Activated naive CD8-positive, alpha-beta T cell treated with anti-CD3 and anti-CD28 coated beads for 36 hours (primary cell): ENCODE measurements at regions not wholly inside any gene's neighbourhood (a gene's known extent, or its start where the extent isn't known, plus 50 kb on each side); places are given as distances from the start of the nearest gene placed in this dataset.
A peak's percentile ranks its signal among the peaks of the same experiment; 100 is the strongest.

Experiments
- DNase-seq: peaks from one replicate; pipeline ENCODE4 v3.0.0; 2021
- H3K27ac Mint-ChIP-seq: one replicate; pipeline ENCODE4 v1.8.0; 2022; ENCODE audit warnings: mild to moderate bottlenecking, moderate library complexity, mixed read lengths
- H3K27me3 Mint-ChIP-seq: one replicate; pipeline ENCODE4 v1.8.0; 2022; ENCODE audit warnings: mild to moderate bottlenecking, mixed read lengths
- H3K36me3 Mint-ChIP-seq: one replicate; pipeline ENCODE4 v1.8.0; 2021; ENCODE audit warnings: mild to moderate bottlenecking, mixed read lengths
- H3K4me1 Mint-ChIP-seq: one replicate; pipeline ENCODE4 v1.8.0; 2021; ENCODE audit warnings: mixed read lengths
- H3K4me3 Mint-ChIP-seq: one replicate; pipeline ENCODE4 v1.8.0; 2022; ENCODE audit warnings: mild to moderate bottlenecking, moderate library complexity, mixed read lengths
- H3K9me3 Mint-ChIP-seq: one replicate; pipeline ENCODE4 v1.8.0; 2022; ENCODE audit warnings: mixed read lengths

- H3K9me3 Mint-ChIP-seq, result no peaks in the 10 kb centered on the region
- peaks cover 5% of the 10 kb centered on the region for H3K4me1 Mint-ChIP-seq
- peaks cover 17% of the 10 kb centered on the region for H3K27me3 Mint-ChIP-seq
- H3K4me3 Mint-ChIP-seq, result no peak overlapping the region
- H3K27ac Mint-ChIP-seq, result no peak overlapping the region
- DNase-seq, result no peak
- no peaks in the 10 kb centered on the region for H3K36me3 Mint-ChIP-seq
Observed at GRCh38 chr4:183763990-183764754, 105.1 kb downstream of the TRAPPC11 start.

- no peak overlapping the region for H3K27ac Mint-ChIP-seq
- H3K4me3 Mint-ChIP-seq, result no peak overlapping the region
- no peaks in the 10 kb centered on the region for H3K36me3 Mint-ChIP-seq
- peaks cover 17% of the 10 kb centered on the region for H3K27me3 Mint-ChIP-seq
- DNase-seq, result no peak
- H3K9me3 Mint-ChIP-seq, result no peaks in the 10 kb centered on the region
- peaks cover 5% of the 10 kb centered on the region for H3K4me1 Mint-ChIP-seq
Observed at GRCh38 chr4:183765251-183765911, 106.3 kb downstream of the TRAPPC11 start.

- Mint-ChIP-seq H3K4me1 (peaks cover 5% of the 10 kb centered on the region), H3K4me3 (no peak overlapping the region), H3K36me3 (no peaks in the 10 kb centered on the region), H3K9me3 (no peaks in the 10 kb centered on the region), H3K27ac (no peak overlapping the region), H3K27me3 (peaks cover 17% of the 10 kb centered on the region)
- DNase-seq, result no peak
Observed at GRCh38 chr4:183766140-183766539, 107.0 kb downstream of the TRAPPC11 start.

GRCh38 chr4:183770906-183771305 is 111.8 kb downstream of the TRAPPC11 start:
- no peaks in the 10 kb centered on the region for H3K36me3 Mint-ChIP-seq
- H3K4me1 Mint-ChIP-seq, result no peaks in the 10 kb centered on the region
- H3K9me3 Mint-ChIP-seq, result no peaks in the 10 kb centered on the region
- no peak for DNase-seq
- H3K4me3 Mint-ChIP-seq, result no peak overlapping the region
- H3K27me3 Mint-ChIP-seq, result peaks cover 6% of the 10 kb centered on the region
- no peak overlapping the region for H3K27ac Mint-ChIP-seq

- Mint-ChIP-seq H3K27ac (no peak overlapping the region), H3K36me3 (no peaks in the 10 kb centered on the region), H3K4me1 (no peaks in the 10 kb centered on the region), H3K9me3 (no peaks in the 10 kb centered on the region), H3K4me3 (no peak overlapping the region), H3K27me3 (peaks cover 6% of the 10 kb centered on the region)
- no peak for DNase-seq
Observed at GRCh38 chr4:183772361-183772760, 113.3 kb downstream of the TRAPPC11 start.

GRCh38 chr4:183773790-183774189 is 114.7 kb downstream of the TRAPPC11 start:
- Mint-ChIP-seq H3K27ac (no peak overlapping the region), H3K4me1 (no peaks in the 10 kb centered on the region), H3K9me3 (no peaks in the 10 kb centered on the region), H3K4me3 (no peak overlapping the region), H3K27me3 (peaks cover 8% of the 10 kb centered on the region), H3K36me3 (no peaks in the 10 kb centered on the region)
- no peak for DNase-seq

- no peak overlapping the region for H3K4me3 Mint-ChIP-seq
- H3K27me3 Mint-ChIP-seq, result peaks cover 28% of the 10 kb centered on the region
- H3K27ac Mint-ChIP-seq, result no peak overlapping the region
- H3K4me1 Mint-ChIP-seq, result no peaks in the 10 kb centered on the region
- DNase-seq, result no peak
- no peaks in the 10 kb centered on the region for H3K9me3 Mint-ChIP-seq
- H3K36me3 Mint-ChIP-seq, result no peaks in the 10 kb centered on the region
Observed at GRCh38 chr4:183783306-183783705, 121.8 kb upstream of the STOX2 start.

GRCh38 chr4:183783991-183784553 is 121.0 kb upstream of the STOX2 start:
- Mint-ChIP-seq H3K27ac (no peak overlapping the region), H3K9me3 (no peaks in the 10 kb centered on the region), H3K4me3 (no peak overlapping the region), H3K36me3 (no peaks in the 10 kb centered on the region), H3K27me3 (peaks cover 27% of the 10 kb centered on the region), H3K4me1 (no peaks in the 10 kb centered on the region)
- DNase-seq, result no peak

GRCh38 chr4:183788308-183788905 is 116.7 kb upstream of the STOX2 start:
- H3K4me1 Mint-ChIP-seq, result no peaks in the 10 kb centered on the region
- H3K4me3 Mint-ChIP-seq, result no peak overlapping the region
- no peaks in the 10 kb centered on the region for H3K36me3 Mint-ChIP-seq
- H3K27me3 Mint-ChIP-seq, result peaks cover 42% of the 10 kb centered on the region
- H3K9me3 Mint-ChIP-seq, result peaks cover 8% of the 10 kb centered on the region
- DNase-seq, result no peak
- no peak overlapping the region for H3K27ac Mint-ChIP-seq

GRCh38 chr4:183789657-183790056 is 115.5 kb upstream of the STOX2 start:
- Mint-ChIP-seq H3K9me3 (peaks cover 11% of the 10 kb centered on the region), H3K36me3 (no peaks in the 10 kb centered on the region), H3K27ac (no peak overlapping the region), H3K4me1 (no peaks in the 10 kb centered on the region), H3K27me3 (peaks cover 46% of the 10 kb centered on the region), H3K4me3 (no peak overlapping the region)
- no peak for DNase-seq

GRCh38 chr4:183790661-183791060 is 114.4 kb upstream of the STOX2 start:
- no peak overlapping the region for H3K4me3 Mint-ChIP-seq
- peaks cover 55% of the 10 kb centered on the region for H3K27me3 Mint-ChIP-seq
- H3K9me3 Mint-ChIP-seq, result peaks cover 11% of the 10 kb centered on the region
- no peak for DNase-seq
- no peak overlapping the region for H3K27ac Mint-ChIP-seq
- H3K4me1 Mint-ChIP-seq, result no peaks in the 10 kb centered on the region
- H3K36me3 Mint-ChIP-seq, result peaks cover 1% of the 10 kb centered on the region

- H3K4me1 Mint-ChIP-seq, result peaks cover 12% of the 10 kb centered on the region
- peaks cover 10% of the 10 kb centered on the region for H3K9me3 Mint-ChIP-seq
- peaks cover 80% of the 10 kb centered on the region for H3K27me3 Mint-ChIP-seq
- H3K27ac Mint-ChIP-seq, result no peak overlapping the region
- DNase-seq, result no peak
- H3K36me3 Mint-ChIP-seq, result peaks cover 1% of the 10 kb centered on the region
- H3K4me3 Mint-ChIP-seq, result peak overlapping the region; percentile 7
Observed at GRCh38 chr4:183797011-183797444, 108.1 kb upstream of the STOX2 start.

- Mint-ChIP-seq H3K27me3 (peaks cover 76% of the 10 kb centered on the region), H3K4me3 (no peak overlapping the region), H3K36me3 (peaks cover 1% of the 10 kb centered on the region), H3K27ac (no peak overlapping the region), H3K9me3 (peaks cover 9% of the 10 kb centered on the region), H3K4me1 (peaks cover 12% of the 10 kb centered on the region)
- DNase-seq, result peak; percentile 22
Observed at GRCh38 chr4:183797445-183798300, 107.4 kb upstream of the STOX2 start.

- peaks cover 12% of the 10 kb centered on the region for H3K4me1 Mint-ChIP-seq
- H3K36me3 Mint-ChIP-seq, result peaks cover 1% of the 10 kb centered on the region
- H3K9me3 Mint-ChIP-seq, result peaks cover 1% of the 10 kb centered on the region
- peaks cover 70% of the 10 kb centered on the region for H3K27me3 Mint-ChIP-seq
- H3K27ac Mint-ChIP-seq, result no peak overlapping the region
- DNase-seq, result no peak
- peak overlapping the region; percentile 37 for H3K4me3 Mint-ChIP-seq
Observed at GRCh38 chr4:183798301-183799253, 106.5 kb upstream of the STOX2 start.
